ENCODE measurements at regions not wholly inside any gene's neighbourhood (a gene's known extent, or its start where the extent isn't known, plus 50 kb on each side); places are given as distances from the start of the nearest gene placed in this dataset.

- Histone ChIP-seq H3K4me3 (no peak overlapping the region), H3K36me3 (replicated peaks in 1 of 2; ENCODE audit: insufficient read depth in 1 of 2, low read depth in 2 of 2) (no peaks in the 10 kb centered on the region), H3K27ac (peak overlapping the region in 1 of 4 donors; percentile 1), H3K4me1 (no peaks in the 10 kb centered on the region), H3K9me3 (no peaks in the 10 kb centered on the region), H3K27me3 (no peaks in the 10 kb centered on the region)
- ATAC-seq (peak; percentile 75), DNase-seq (no peak)
- intact Hi-C loops (cut with DNase I), result no loop called here
- WGBS, 2 donors, result 63 to 65% methylated on average over 5 of the region's 5 CpGs
- TF ChIP-seq POLR2A (IDR thresholded peaks at IDR 0.05), result no peak
- TF ChIP-seq, protein P1, sequence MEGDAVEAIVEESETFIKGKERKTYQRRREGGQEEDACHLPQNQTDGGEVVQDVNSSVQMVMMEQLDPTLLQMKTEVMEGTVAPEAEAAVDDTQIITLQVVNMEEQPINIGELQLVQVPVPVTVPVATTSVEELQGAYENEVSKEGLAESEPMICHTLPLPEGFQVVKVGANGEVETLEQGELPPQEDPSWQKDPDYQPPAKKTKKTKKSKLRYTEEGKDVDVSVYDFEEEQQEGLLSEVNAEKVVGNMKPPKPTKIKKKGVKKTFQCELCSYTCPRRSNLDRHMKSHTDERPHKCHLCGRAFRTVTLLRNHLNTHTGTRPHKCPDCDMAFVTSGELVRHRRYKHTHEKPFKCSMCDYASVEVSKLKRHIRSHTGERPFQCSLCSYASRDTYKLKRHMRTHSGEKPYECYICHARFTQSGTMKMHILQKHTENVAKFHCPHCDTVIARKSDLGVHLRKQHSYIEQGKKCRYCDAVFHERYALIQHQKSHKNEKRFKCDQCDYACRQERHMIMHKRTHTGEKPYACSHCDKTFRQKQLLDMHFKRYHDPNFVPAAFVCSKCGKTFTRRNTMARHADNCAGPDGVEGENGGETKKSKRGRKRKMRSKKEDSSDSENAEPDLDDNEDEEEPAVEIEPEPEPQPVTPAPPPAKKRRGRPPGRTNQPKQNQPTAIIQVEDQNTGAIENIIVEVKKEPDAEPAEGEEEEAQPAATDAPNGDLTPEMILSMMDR (IDR thresholded peaks at IDR 0.05), result no peak
Observed at GRCh38 chr5:90020575-90021538, 388.7 kb downstream of the CETN3 start.

DNA sequence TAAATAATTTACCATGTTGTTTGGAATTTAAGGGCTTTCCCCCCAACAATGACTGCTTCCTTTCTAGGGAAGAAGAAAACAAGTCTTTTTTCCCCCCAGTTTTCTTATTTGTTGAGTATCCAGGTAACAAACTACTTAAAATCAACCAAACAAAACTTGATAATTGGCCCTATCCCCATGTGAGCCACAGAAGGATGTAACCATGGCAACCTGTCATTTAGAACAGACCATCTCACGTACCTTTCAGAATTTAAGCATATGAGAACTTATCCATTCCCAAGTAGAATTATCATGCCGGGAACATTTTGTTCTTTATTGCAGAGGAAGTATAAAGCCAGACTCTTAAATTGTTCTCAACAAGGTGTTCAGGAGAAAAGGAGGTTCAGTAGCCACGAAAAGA lies 392.3 kb downstream of the CETN3 start:
- ATAC-seq, result no peak
- intact Hi-C loops (cut with DNase I), result no loop called here
- Histone ChIP-seq H3K36me3 (replicated peaks in 1 of 2; ENCODE audit: insufficient read depth in 1 of 2, low read depth in 2 of 2) (no peaks in the 10 kb centered on the region), H3K27me3 (no peaks in the 10 kb centered on the region), H3K9me3 (no peaks in the 10 kb centered on the region), H3K27ac (no peak overlapping the region), H3K4me1 (no peaks in the 10 kb centered on the region), H3K4me3 (no peak overlapping the region)
- no peak for DNase-seq
- TF ChIP-seq, protein P1 (IDR thresholded peaks at IDR 0.05), result no peak
- TF ChIP-seq POLR2A (IDR thresholded peaks at IDR 0.05), result no peak
- WGBS, 2 donors, result 73 to 80% methylated on average over 3 of the region's 3 CpGs

GRCh38 chr5:90015584-90016018 lies 394.0 kb downstream of the CETN3 start:
- Histone ChIP-seq H3K27me3 (no peaks in the 10 kb centered on the region), H3K36me3 (replicated peaks in 1 of 2; ENCODE audit: insufficient read depth in 1 of 2, low read depth in 2 of 2) (no peaks in the 10 kb centered on the region), H3K4me3 (no peak overlapping the region), H3K27ac (no peak overlapping the region), H3K9me3 (no peaks in the 10 kb centered on the region), H3K4me1 (no peaks in the 10 kb centered on the region)
- TF ChIP-seq POLR2A (IDR thresholded peaks at IDR 0.05), result no peak
- TF ChIP-seq, protein P1 (IDR thresholded peaks at IDR 0.05), result no peak
- DNase-seq (no peak), ATAC-seq (no peak)
- intact Hi-C loops (cut with DNase I), result no loop called here
- 62 to 73% methylated on average over 3 of the region's 3 CpGs for WGBS, 2 donors

- ATAC-seq (no peak), DNase-seq (no peak)
- no peak overlapping the region for H3K27ac ChIP-seq
- no peak overlapping the region for H3K4me3 ChIP-seq
- H3K27me3 ChIP-seq, result no peaks in the 10 kb centered on the region
- H3K4me1 ChIP-seq, result no peaks in the 10 kb centered on the region
- no peaks in the 10 kb centered on the region for H3K9me3 ChIP-seq
- intact Hi-C loops (cut with DNase I), result no loop called here
- TF ChIP-seq POLR2A (IDR thresholded peaks at IDR 0.05), result no peak
- TF ChIP-seq, protein P1 (IDR thresholded peaks at IDR 0.05), result no peak
- H3K36me3 ChIP-seq (replicated peaks in 1 of 2; ENCODE audit: insufficient read depth in 1 of 2, low read depth in 2 of 2), result no peaks in the 10 kb centered on the region
Observed at GRCh38 chr5:90014420-90014819, 395.1 kb downstream of the CETN3 start.

DNA sequence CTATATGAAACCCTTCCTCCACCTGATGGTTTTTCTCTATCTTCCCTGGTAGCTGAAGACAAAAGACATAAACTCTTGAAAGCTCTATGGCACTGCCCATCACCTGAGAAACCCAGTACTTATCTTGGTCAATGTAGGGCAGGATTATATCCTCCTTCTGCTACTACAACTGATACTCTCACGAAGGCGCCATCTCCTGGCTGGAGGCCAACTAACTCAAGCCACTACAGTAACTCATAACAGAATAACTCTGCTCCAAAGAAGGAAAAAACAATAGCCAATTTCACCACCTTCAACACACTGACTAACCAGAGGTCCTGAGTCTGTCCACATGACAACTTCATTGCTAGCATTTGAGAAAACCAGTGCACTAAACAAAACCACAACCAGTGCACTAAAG lies 409.2 kb downstream of the CETN3 start:
- no peak for TF ChIP-seq POLR2A (IDR thresholded peaks at IDR 0.05)
- TF ChIP-seq, protein P1 (IDR thresholded peaks at IDR 0.05), result no peak
- H3K27me3 ChIP-seq, result no peaks in the 10 kb centered on the region
- no peaks in the 10 kb centered on the region for H3K9me3 ChIP-seq
- H3K36me3 ChIP-seq (replicated peaks in 1 of 2; ENCODE audit: insufficient read depth in 1 of 2, low read depth in 2 of 2), result no peaks in the 10 kb centered on the region
- 79 to 96% methylated on average over 2 of the region's 2 CpGs for WGBS, 2 donors
- no peaks in the 10 kb centered on the region for H3K4me1 ChIP-seq
- DNase-seq, result no peak
- no peak overlapping the region for H3K4me3 ChIP-seq
- intact Hi-C loops (cut with DNase I), result no loop called here
- H3K27ac ChIP-seq, result no peak overlapping the region
- ATAC-seq, result no peak
